ENCODE measurements at regions not wholly inside any gene's neighbourhood (a gene's known extent, or its start where the extent isn't known, plus 50 kb on each side); places are given as distances from the start of the nearest gene placed in this dataset.

DNA sequence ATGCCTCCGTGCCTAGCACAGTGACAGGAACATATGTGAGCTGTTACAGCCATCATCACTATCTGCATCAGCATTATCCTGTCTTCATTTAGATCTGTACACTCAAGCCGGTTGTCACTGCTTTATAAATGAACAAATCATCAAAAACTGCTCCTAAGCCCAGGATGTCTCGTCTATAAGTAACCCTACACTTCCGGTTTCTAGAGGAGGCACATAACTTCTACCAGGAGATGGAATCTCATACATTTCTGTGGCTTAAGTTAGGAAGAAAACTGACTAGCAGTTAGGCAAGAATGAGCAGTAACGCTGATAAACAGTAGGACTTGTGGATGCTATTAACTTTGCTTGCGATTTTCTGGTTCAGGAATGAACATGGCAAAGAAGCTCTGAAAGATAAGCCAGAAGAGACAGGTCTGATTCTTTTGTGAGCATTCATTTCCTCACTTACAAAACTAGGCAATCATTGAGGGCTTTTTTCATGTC is 1199.2 kb downstream of the SORCS3 start:
- TF ChIP-seq CTCF (IDR thresholded peaks at IDR 0.05) (no peak), POLR2A (IDR thresholded peaks at IDR 0.05; ENCODE audit: low read depth) (no peak), POLR2AphosphoS5 (IDR thresholded peaks at IDR 0.05) (no peak)

All from esophagus muscularis mucosa (tissue), 3 donors.